Gastroesophageal sphincter (tissue), 4 donors: ENCODE measurements at regions not wholly inside any gene's neighbourhood (a gene's known extent, or its start where the extent isn't known, plus 50 kb on each side); places are given as distances from the start of the nearest gene placed in this dataset.
"Not testable (repeated sequence)": the region's sequence is repeated elsewhere in the genome, so short reads cannot be mapped to it uniquely, and the experiment has no call there.

Experiments
- ATAC-seq: fragments of 150-250 bp; one replicate; pipeline ENCODE4 v1.9.1; 2016; ENCODE audit warnings: mild to moderate bottlenecking, moderate library complexity
- H3K27ac ChIP-seq, 4 donors: fragments of 200-600 bp; sonication (generic) in 3 of 4; 1 replicate in 3 of 4; 2 replicates in 1 of 4; pipeline ENCODE4 v1.5.1; 2016 to 2019
- H3K27me3 ChIP-seq: fragments of 200-600 bp; sonication (generic); one replicate; pipeline ENCODE4 v1.5.1; 2019
- H3K36me3 ChIP-seq, 2 donors: fragments of 200-600 bp; sonication (generic); one replicate each; pipeline ENCODE4 v1.5.1; 2019; ENCODE audit warnings: control low read depth in 1 of 2
- H3K4me1 ChIP-seq, 3 donors: fragments of 200-600 bp; sonication (generic); 1 replicate in 2 of 3; 2 replicates in 1 of 3; pipeline ENCODE4 v1.5.1; 2016 to 2019; ENCODE audit warnings: control low read depth in 2 of 3
- H3K4me3 ChIP-seq, 2 donors: fragments of 200-600 bp; sonication (generic); one replicate each; pipeline ENCODE4 v1.5.1; 2019; ENCODE audit warnings: mild to moderate bottlenecking in 1 of 2, moderate library complexity in 1 of 2
- H3K9me3 ChIP-seq, 3 donors: fragments of 200-600 bp; sonication (generic); one replicate each; pipeline ENCODE4 v1.5.1; 2017 to 2019; ENCODE audit warnings: control low read depth in 2 of 3
- EP300 ChIP-seq: sonication (generic); formaldehyde crosslinking; IDR thresholded peaks from one replicate; pipeline ENCODE4 v1.6.1; 2017; ENCODE audit warnings: antibody characterized with exemption, mild to moderate bottlenecking
- POLR2A ChIP-seq, 2 donors: fragments of 450-650 bp; IDR thresholded peaks; one replicate each; pipeline ENCODE4 v1.6.1; 2017; ENCODE audit warnings: antibody characterized with exemption in 2 of 2, mild to moderate bottlenecking in 2 of 2, moderate library complexity in 1 of 2
- POLR2AphosphoS5 ChIP-seq: sonication (generic); formaldehyde crosslinking; IDR thresholded peaks from one replicate; pipeline ENCODE4 v1.6.1; 2017; ENCODE audit warnings: antibody characterized with exemption
- WGBS, 2 donors: methylation state at CpG; one replicate each; pipeline ENCODE4 v1.1.5; 2018; ENCODE audit warnings: low coverage in 1 of 2; 5-methylcytosine and 5-hydroxymethylcytosine counted together
- TF ChIP-seq, protein P1 (sequence below), 4 experiments: fragments of 200-600 bp in 2 of 4; fragments of 450-650 bp in 2 of 4; sonication (generic) in 1 of 4; IDR thresholded peaks; one replicate each; pipeline ENCODE4 v1.5.1; 2017 to 2019; ENCODE audit warnings: antibody characterized with exemption in 4 of 4, mild to moderate bottlenecking in 2 of 4, moderate library complexity in 2 of 4

DNA sequence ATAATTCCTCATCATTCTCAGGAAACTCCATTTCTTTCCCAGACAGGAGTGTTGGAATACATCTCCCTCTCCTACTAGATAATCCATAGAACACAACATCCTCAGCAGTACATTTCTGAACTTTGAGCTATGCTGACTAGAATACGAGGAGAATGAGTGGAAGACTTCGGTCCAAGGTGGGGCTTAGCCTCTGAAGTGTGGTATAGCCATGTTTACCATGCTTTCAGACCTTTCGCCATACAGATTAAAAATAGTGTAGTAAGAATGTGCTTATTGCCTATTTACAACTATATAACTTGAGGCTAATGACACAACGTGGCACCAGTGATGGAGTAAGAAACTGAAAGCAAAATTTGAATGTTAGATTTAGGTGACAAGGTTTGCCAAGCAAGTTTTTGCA lies 184.5 kb upstream of the KRR1 start:
- no peak for TF ChIP-seq POLR2A (IDR thresholded peaks at IDR 0.05)
- no peak for ATAC-seq
- no peaks in the 10 kb centered on the region for H3K36me3 ChIP-seq
- H3K27me3 ChIP-seq, result no peaks in the 10 kb centered on the region
- 77 to 79% methylated on average over 4 of the region's 4 CpGs for WGBS, 2 donors
- no peaks in the 10 kb centered on the region for H3K4me1 ChIP-seq
- H3K9me3 ChIP-seq, result no peaks in the 10 kb centered on the region
- H3K4me3 ChIP-seq, result no peak overlapping the region
- no peak overlapping the region for H3K27ac ChIP-seq

DNA sequence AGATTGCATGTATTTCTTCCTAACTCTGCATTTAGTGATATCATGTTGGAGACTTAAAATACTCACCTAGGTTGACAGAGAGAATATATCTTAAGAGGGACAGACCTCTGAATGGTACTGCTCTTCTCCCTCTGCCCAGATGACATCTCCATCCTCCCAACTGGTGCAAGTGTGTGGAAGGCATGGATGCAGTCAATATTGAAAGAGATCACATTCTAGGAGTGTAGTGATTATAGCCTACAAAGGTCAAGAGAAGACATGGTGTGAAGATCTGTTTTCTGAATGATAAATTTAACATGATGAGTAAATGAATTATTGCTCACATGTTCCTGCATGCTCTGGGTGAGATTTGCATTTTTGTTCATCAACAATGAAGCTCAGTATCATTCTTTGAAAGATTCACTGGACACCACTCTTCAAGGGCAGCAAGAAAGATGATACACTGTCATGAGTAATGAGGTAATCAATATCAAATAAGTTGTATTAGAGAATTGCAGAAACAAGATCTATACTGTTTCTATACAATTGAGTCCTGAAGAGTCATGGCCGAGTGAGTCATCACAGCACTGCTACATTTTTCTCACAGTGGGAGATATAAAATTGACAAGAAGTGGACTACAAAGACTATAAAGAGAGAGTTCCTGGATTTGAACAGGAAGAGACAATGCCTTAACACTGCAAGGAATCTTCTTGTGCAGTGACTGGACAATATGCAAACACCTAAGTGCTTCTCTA lies 183.3 kb upstream of the KRR1 start:
- Histone ChIP-seq H3K9me3 (no peaks in the 10 kb centered on the region), H3K27me3 (no peaks in the 10 kb centered on the region), H3K27ac (no peak overlapping the region), H3K36me3 (no peaks in the 10 kb centered on the region), H3K4me3 (no peak overlapping the region), H3K4me1 (no peaks in the 10 kb centered on the region)
- TF ChIP-seq, protein P1, sequence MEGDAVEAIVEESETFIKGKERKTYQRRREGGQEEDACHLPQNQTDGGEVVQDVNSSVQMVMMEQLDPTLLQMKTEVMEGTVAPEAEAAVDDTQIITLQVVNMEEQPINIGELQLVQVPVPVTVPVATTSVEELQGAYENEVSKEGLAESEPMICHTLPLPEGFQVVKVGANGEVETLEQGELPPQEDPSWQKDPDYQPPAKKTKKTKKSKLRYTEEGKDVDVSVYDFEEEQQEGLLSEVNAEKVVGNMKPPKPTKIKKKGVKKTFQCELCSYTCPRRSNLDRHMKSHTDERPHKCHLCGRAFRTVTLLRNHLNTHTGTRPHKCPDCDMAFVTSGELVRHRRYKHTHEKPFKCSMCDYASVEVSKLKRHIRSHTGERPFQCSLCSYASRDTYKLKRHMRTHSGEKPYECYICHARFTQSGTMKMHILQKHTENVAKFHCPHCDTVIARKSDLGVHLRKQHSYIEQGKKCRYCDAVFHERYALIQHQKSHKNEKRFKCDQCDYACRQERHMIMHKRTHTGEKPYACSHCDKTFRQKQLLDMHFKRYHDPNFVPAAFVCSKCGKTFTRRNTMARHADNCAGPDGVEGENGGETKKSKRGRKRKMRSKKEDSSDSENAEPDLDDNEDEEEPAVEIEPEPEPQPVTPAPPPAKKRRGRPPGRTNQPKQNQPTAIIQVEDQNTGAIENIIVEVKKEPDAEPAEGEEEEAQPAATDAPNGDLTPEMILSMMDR (IDR thresholded peaks at IDR 0.05), result no peak
- TF ChIP-seq EP300 (no peak), POLR2AphosphoS5 (no peak), POLR2A (IDR thresholded peaks at IDR 0.05) (no peak)
- ATAC-seq, result no peak
- 93 to 100% methylated on average over 1 of the region's 1 CpG for whole genome bisulfite sequencing, 2 donors

- no peaks in the 10 kb centered on the region for H3K27me3 ChIP-seq
- WGBS, 2 donors, result 60 to 73% methylated on average over 2 of the region's 2 CpGs
- H3K9me3 ChIP-seq, result no peaks in the 10 kb centered on the region
- TF ChIP-seq EP300 (no peak), POLR2AphosphoS5 (no peak)
- TF ChIP-seq, protein P1 (IDR thresholded peaks at IDR 0.05), result no peak
- H3K27ac ChIP-seq, result no peak overlapping the region
- no peaks in the 10 kb centered on the region for H3K4me1 ChIP-seq
- H3K4me3 ChIP-seq, result no peak overlapping the region
- no peak for ATAC-seq
- no peaks in the 10 kb centered on the region for H3K36me3 ChIP-seq
Measured at GRCh38 chr12:75692876-75693275, 181.5 kb upstream of the KRR1 start.

DNA sequence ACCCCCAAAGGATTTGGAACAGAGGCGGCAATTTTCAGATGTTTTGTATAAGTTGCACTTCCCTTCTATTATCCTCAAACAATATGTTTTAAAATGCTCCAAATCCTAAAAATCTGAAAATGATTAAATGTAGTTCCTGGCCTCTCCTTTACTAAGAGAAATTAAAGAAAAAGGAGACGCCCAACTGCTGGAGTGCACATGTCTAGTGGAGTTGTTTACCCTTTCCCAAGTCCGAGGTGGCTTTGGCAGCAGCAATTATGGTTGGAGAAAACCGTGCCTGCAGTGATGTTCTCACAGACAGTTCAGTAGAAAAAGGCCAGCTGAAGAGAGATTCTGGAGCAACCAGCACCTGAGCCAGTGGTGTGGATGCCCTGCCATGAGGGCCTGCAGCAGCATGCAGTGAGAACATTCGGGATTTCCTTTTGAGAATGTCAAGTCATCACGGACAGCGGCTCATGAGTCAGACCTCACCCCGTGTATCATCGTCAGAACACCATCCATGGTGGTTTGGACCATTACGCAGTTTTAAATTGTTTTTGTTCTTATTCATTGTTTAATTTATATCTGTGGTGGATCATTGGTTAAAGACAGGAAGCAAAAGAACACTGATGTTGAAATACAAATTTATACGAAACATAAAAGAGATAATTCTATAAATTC lies 179.0 kb upstream of the KRR1 start:
- Histone ChIP-seq H3K27me3 (no peaks in the 10 kb centered on the region), H3K9me3 (no peaks in the 10 kb centered on the region), H3K4me1 (no peaks in the 10 kb centered on the region), H3K4me3 (no peak overlapping the region), H3K36me3 (no peaks in the 10 kb centered on the region), H3K27ac (no peak overlapping the region)
- TF ChIP-seq, protein P1 (IDR thresholded peaks at IDR 0.05), result no peak
- TF ChIP-seq POLR2A (IDR thresholded peaks at IDR 0.05), result no peak
- no peak for ATAC-seq
- 70 to 86% methylated on average over 9 of the region's 11 CpGs for WGBS, 2 donors

DNA sequence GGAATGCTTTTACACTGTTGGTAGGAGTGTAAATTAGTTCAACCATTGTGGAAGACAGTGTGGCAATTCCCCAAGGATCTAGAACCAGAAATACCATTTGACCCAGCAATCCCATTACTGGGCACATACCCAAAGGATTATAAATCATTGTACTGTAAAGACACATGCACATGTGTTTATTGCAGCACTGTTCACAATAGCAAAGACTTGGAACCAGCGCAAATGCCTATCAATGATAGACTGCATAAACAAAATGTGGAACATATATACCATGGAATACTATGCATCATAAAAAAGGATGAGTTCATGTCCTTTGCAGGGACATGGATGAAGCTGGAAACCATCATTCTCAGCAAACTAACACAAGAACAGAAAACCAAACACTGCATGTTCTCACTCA lies 174.8 kb upstream of the KRR1 start:
- H3K36me3 ChIP-seq, H3K27me3 ChIP-seq, H3K4me1 ChIP-seq, H3K4me3 ChIP-seq, H3K27ac ChIP-seq, ATAC-seq, H3K9me3 ChIP-seq: not testable (repeated sequence)
- 0 to 25% methylated on average over 1 of the region's 1 CpG for WGBS, 2 donors

GRCh38 chr12:75685617-75686225 lies 174.3 kb upstream of the KRR1 start:
- 57 to 80% methylated on average over 2 of the region's 2 CpGs for WGBS, 2 donors
- Histone ChIP-seq H3K4me1 (peaks cover 0 to 3% (median 0%) of the 10 kb centered on the region in 3 donors), H3K27me3 (no peaks in the 10 kb centered on the region), H3K4me3 (no peak overlapping the region), H3K27ac (no peak overlapping the region), H3K9me3 (no peaks in the 10 kb centered on the region), H3K36me3 (no peaks in the 10 kb centered on the region)
- no peak for ATAC-seq
- TF ChIP-seq EP300 (no peak), POLR2A (IDR thresholded peaks at IDR 0.05) (no peak)
- TF ChIP-seq, protein P1 (IDR thresholded peaks at IDR 0.05), result no peak
